H1 (cell line): ENCODE measurements at regions not wholly inside any gene's neighbourhood (a gene's known extent, or its start where the extent isn't known, plus 50 kb on each side); places are given as distances from the start of the nearest gene placed in this dataset.

ENCODE experiments used
- CTCF ChIA-PET: fragments of 300-600 bp; sonication (Branson Sonifier 250); formaldehyde crosslinking; loops from one replicate; lab custom pipeline; 2021; ENCODE audit not compliant: partially characterized antibody; lab: Charles Lee
- POLR2A ChIA-PET: fragments of 300-600 bp; sonication (Branson Sonifier 250); formaldehyde crosslinking; loops from one replicate; lab custom pipeline; 2021; ENCODE audit warnings: inconsistent platforms; ENCODE audit not compliant: partially characterized antibody; lab: Charles Lee
- DNase-seq, 2 experiments: peaks; one replicate each; pipeline versions ENCODE4 v3.0.0 to v3.0.0-alpha.2; 2010 to 2022; ENCODE audit warnings: low spot score in 2 of 2, low read depth in 1 of 2, mixed read lengths in 1 of 2
- FAIRE-seq: peaks from 2 replicates; lab custom pipeline; 2011; peaks lifted over from hg19 to GRCh38; lab: Jason Lieb, UNC
- H2AFZ ChIP-seq: 2 replicates; pipeline ENCODE4 v1.8.1; 2012; ENCODE audit warnings: low read length, inconsistent platforms
- H2AK5ac ChIP-seq: 2 replicates; pipeline ENCODE4 v1.6.1; 2013; ENCODE audit warnings: low read depth, low read length
- H2BK120ac ChIP-seq: replicated peaks from 2 replicates; pipeline ENCODE3; 2013; ENCODE audit warnings: low read depth, low read length, inconsistent platforms
- H2BK12ac ChIP-seq: 2 replicates; pipeline ENCODE4 v1.6.1; 2013; ENCODE audit warnings: low read depth, low read length
- H2BK15ac ChIP-seq: 2 replicates; pipeline ENCODE4 v1.6.1; 2013; ENCODE audit warnings: low read length
- H2BK20ac ChIP-seq: 2 replicates; pipeline ENCODE4 v1.6.1; 2013; ENCODE audit warnings: low read length
- H2BK5ac ChIP-seq: 2 replicates; pipeline ENCODE4 v1.6.1; 2013; ENCODE audit warnings: low read depth, low read length
- H3K14ac ChIP-seq: 2 replicates; pipeline ENCODE4 v1.6.1; 2013; ENCODE audit warnings: inconsistent platforms; ENCODE audit not compliant: insufficient read length
- H3K18ac ChIP-seq: 2 replicates; pipeline ENCODE4 v1.6.1; 2013; ENCODE audit warnings: low read length; ENCODE audit errors: extremely low read depth
- H3K23ac ChIP-seq: 2 replicates; pipeline ENCODE4 v1.6.1; 2013; ENCODE audit warnings: inconsistent platforms; ENCODE audit not compliant: insufficient read length
- H3K23me2 ChIP-seq: 2 replicates; pipeline ENCODE4 v1.6.1; 2013; ENCODE audit warnings: low read depth, low read length
- H3K27ac ChIP-seq: 2 replicates; pipeline ENCODE4 v1.6.1; 2011; ENCODE audit warnings: low read depth, low read length, inconsistent platforms
- H3K27me3 ChIP-seq, 4 experiments: replicated peaks in 1 of 4; 1 replicate in 1 of 4; 2 replicates in 3 of 4; pipeline versions ENCODE4 v1.6.1 to v1.8.1; 2011 to 2013; ENCODE audit warnings: low read length in 3 of 4, mild to moderate bottlenecking in 3 of 4, inconsistent platforms in 2 of 4, mixed read lengths in 2 of 4, moderate library complexity in 1 of 4; ENCODE audit not compliant: control insufficient read depth in 3 of 4, insufficient read depth in 3 of 4; ENCODE audit errors: extremely low read depth in 1 of 4
- H3K36me3 ChIP-seq, 4 experiments: 2 replicates each; pipeline versions ENCODE4 v1.6.1 to v1.8.1; 2011 to 2013; ENCODE audit warnings: mild to moderate bottlenecking in 4 of 4, low read length in 3 of 4, moderate library complexity in 2 of 4, control low read depth in 1 of 4, inconsistent platforms in 1 of 4; ENCODE audit not compliant: insufficient read depth in 4 of 4, control insufficient read depth in 2 of 4
- H3K4ac ChIP-seq: replicated peaks from 2 replicates; pipeline ENCODE3; 2013; ENCODE audit warnings: low read length, low read depth, mixed read lengths, inconsistent platforms; ENCODE audit not compliant: insufficient read length
- H3K4me1 ChIP-seq, 4 experiments: replicated peaks in 1 of 4; 1 replicate in 1 of 4; 2 replicates in 3 of 4; pipeline versions ENCODE4 v1.6.1 to v1.8.1; 2011 to 2013; ENCODE audit warnings: low read length in 3 of 4, inconsistent platforms in 2 of 4, mixed read lengths in 1 of 4; ENCODE audit not compliant: insufficient read depth in 4 of 4, control insufficient read depth in 3 of 4
- H3K4me2 ChIP-seq, 2 experiments: 2 replicates each; pipeline versions ENCODE4 v1.6.1 to v1.8.1; 2011 to 2013; ENCODE audit warnings: low read depth in 2 of 2, low read length in 2 of 2, control low read depth in 1 of 2, inconsistent platforms in 1 of 2, mild to moderate bottlenecking in 1 of 2; ENCODE audit not compliant: insufficient read depth in 1 of 2
- H3K4me3 ChIP-seq, 4 experiments: fragments of 200-600, 300-600 bp in 1 of 4; sonication (generic), shearing (Covaris generic), sonication (Bioruptor Twin) in 1 of 4; 2 replicates each; pipeline versions ENCODE4 v1.5.1 to v1.8.1; 2011 to 2016; ENCODE audit warnings: low read length in 4 of 4, low read depth in 3 of 4, control low read depth in 2 of 4, inconsistent platforms in 2 of 4, mild to moderate bottlenecking in 2 of 4, mixed read lengths in 1 of 4, moderate library complexity in 1 of 4; ENCODE audit not compliant: insufficient read depth in 2 of 4; ENCODE audit errors: extremely low read depth in 1 of 4
- H3K56ac ChIP-seq: replicated peaks from 2 replicates; pipeline ENCODE3; 2013; ENCODE audit warnings: low read depth, mild to moderate bottlenecking, mixed read lengths, low read length, inconsistent platforms; ENCODE audit not compliant: insufficient read length
- H3K79me1 ChIP-seq: 2 replicates; pipeline ENCODE4 v1.6.1; 2013; ENCODE audit warnings: low read depth, low read length, control low read depth
- H3K79me2 ChIP-seq, 2 experiments: 2 replicates each; pipeline versions ENCODE4 v1.6.1 to v1.8.1; 2012 to 2013; ENCODE audit warnings: low read length in 2 of 2, mild to moderate bottlenecking in 2 of 2, inconsistent platforms in 1 of 2; ENCODE audit not compliant: insufficient read depth in 2 of 2, control insufficient read depth in 1 of 2
- H3K9ac ChIP-seq, 4 experiments: replicated peaks in 1 of 4; 1 replicate in 1 of 4; 2 replicates in 3 of 4; pipeline versions ENCODE4 v1.6.1 to v1.8.1; 2011 to 2013; ENCODE audit warnings: low read depth in 3 of 4, low read length in 3 of 4, control low read depth in 2 of 4, mild to moderate bottlenecking in 2 of 4, moderate library complexity in 2 of 4, inconsistent platforms in 1 of 4; ENCODE audit errors: extremely low read depth in 1 of 4
- H3K9me3 ChIP-seq, 2 experiments: 2 replicates each; pipeline versions ENCODE4 v1.6.1 to v1.8.1; 2012 to 2013; ENCODE audit warnings: mild to moderate bottlenecking in 2 of 2, moderate library complexity in 2 of 2, control low read depth in 1 of 2, inconsistent platforms in 1 of 2, low read depth in 1 of 2, low read length in 1 of 2, mixed read lengths in 1 of 2; ENCODE audit not compliant: insufficient read depth in 2 of 2
- H4K20me1 ChIP-seq, 2 experiments: replicated peaks in 1 of 2; 2 replicates each; pipeline versions ENCODE3 to v1.8.1; 2011 to 2013; ENCODE audit warnings: inconsistent platforms in 2 of 2, low read length in 2 of 2, mild to moderate bottlenecking in 1 of 2; ENCODE audit not compliant: insufficient read depth in 2 of 2, control insufficient read depth in 1 of 2
- H4K5ac ChIP-seq: 2 replicates; pipeline ENCODE4 v1.6.1; 2013; ENCODE audit warnings: low read length, low read depth, mixed read lengths, inconsistent platforms; ENCODE audit not compliant: insufficient read length
- H4K8ac ChIP-seq: 2 replicates; pipeline ENCODE4 v1.8.0; 2013; ENCODE audit warnings: mild to moderate bottlenecking, moderate library complexity, low read length, inconsistent platforms; ENCODE audit not compliant: insufficient read depth; ENCODE audit errors: extremely low read depth
- H4K91ac ChIP-seq: replicated peaks from 2 replicates; pipeline ENCODE3; 2013; ENCODE audit warnings: low read length, mixed read lengths, inconsistent platforms; ENCODE audit not compliant: insufficient read length
- SRF ChIP-seq: IDR thresholded peaks from 2 replicates; pipeline ENCODE4 v1.6.1; 2011; ENCODE audit warnings: mild to moderate bottlenecking, low read depth, low read length, moderate library complexity
- WGBS, 2 experiments: shearing (Covaris generic) in 1 of 2; methylation state at CpG; one replicate each; pipeline versions ENCODE4 v1.1.6 to v1.1.7; 2013 to 2015; ENCODE audit warnings: low lambda C conversion rate in 2 of 2, mixed read lengths in 2 of 2, inconsistent platforms in 1 of 2, low coverage in 1 of 2, missing lambda C conversion rate in 1 of 2; ENCODE audit not compliant: insufficient replicate concordance in 2 of 2, insufficient coverage in 1 of 2, insufficient read length in 1 of 2; ENCODE audit errors: extremely low coverage in 1 of 2, missing lambda C conversion rate in 1 of 2; 5-methylcytosine and 5-hydroxymethylcytosine counted together

DNA sequence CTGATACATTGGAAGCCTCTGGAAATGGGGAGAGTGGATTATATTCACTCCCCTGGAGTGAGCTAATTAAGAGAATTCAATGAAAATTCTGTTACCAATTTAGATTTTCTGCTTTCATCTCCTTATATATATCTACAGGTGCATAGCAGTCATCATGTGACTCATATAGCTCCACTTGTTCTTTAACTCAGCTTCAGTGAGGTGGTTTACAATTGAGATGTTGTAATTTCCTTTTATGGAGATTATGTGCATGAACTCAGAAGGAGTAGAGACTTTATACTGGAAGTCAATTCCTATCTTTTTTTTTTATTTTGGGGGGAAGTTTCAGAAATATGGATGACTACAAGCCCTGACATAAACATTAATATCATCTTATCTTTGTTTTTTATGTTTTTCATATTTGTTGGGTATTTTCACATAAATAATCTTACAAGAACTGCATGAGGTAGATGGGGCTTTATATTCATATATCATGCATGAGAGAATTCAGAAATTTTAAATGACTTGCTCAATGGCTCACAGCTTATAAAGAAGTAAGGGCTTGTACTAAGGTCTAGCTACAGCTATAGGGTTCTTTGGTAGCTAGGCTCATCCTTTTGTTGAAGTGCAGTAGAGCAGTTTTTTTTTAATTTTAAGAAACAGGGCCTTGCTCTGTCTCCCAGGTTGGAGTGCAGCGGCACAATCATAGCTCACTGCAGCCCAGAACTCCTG, 92.3 kb upstream of the SCAF11 start:
- CTCF ChIA-PET = interaction anchor here (0.7 to 3.7 kb wide), 2 partner anchors 11 to 51 kb away, joined by 3 to 21 read pairs; no protein-coding TSS in a partner anchor

More for the DNA sequence above, 92.3 kb upstream of the SCAF11 start:
- Histone ChIP-seq H2BK12ac (no peak overlapping the region), H3K4me2 (no peak overlapping the region), H4K5ac (no peak overlapping the region), H3K4ac (no peak overlapping the region), H3K79me1 (no peaks in the 10 kb centered on the region), H3K18ac (no peak overlapping the region), H2AFZ (no peak overlapping the region), H3K79me2 (no peaks in the 10 kb centered on the region), H3K23ac (no peak overlapping the region), H3K27ac (no peak overlapping the region), H3K56ac (no peak overlapping the region), H3K9ac (no peak overlapping the region), H4K20me1 (no peaks in the 10 kb centered on the region), H3K23me2 (no peaks in the 10 kb centered on the region), H3K14ac (no peak overlapping the region), H3K4me1 (no peaks in the 10 kb centered on the region), H2BK120ac (no peak overlapping the region), H4K8ac (no peak overlapping the region), H2AK5ac (no peak overlapping the region), H3K9me3 (peaks cover 43 to 45% of the 10 kb centered on the region in 2 experiments), H4K91ac (no peak overlapping the region), H3K4me3 (no peak overlapping the region), H3K36me3 (peaks cover 0 to 4% (median 0%) of the 10 kb centered on the region in 4 experiments; a peak in 1 of 8 replicates), H3K27me3 (no peaks in the 10 kb centered on the region), H2BK15ac (no peak overlapping the region), H2BK5ac (no peak overlapping the region), H2BK20ac (no peak overlapping the region)
- no peak for TF ChIP-seq SRF
- 94% methylated on average over 1 of the region's 1 CpG; no CpG with 5 or more reads in 1 of the 2 experiments for WGBS, 2 experiments
- DNase-seq = no peak
- no peak for FAIRE-seq
- POLR2A ChIA-PET = no interaction called here
